Renal cortical epithelial cell (primary cell): ENCODE measurements at regions not wholly inside any gene's neighbourhood (a gene's known extent, or its start where the extent isn't known, plus 50 kb on each side); places are given as distances from the start of the nearest gene placed in this dataset.
"Not testable (repeated sequence)": the region's sequence is repeated elsewhere in the genome, so short reads cannot be mapped to it uniquely, and the experiment has no call there.

Source experiments
- DNase-seq: peaks from one replicate; pipeline ENCODE4 v3.0.0-alpha.2; 2011; ENCODE audit warnings: low read depth

GRCh38 chrX:40853004-40853815 is 117.9 kb upstream of the MED14 start:
- DNase-seq: no peak

GRCh38 chrX:40853816-40854123 is 118.4 kb upstream of the MED14 start:
- no peak for DNase-seq

GRCh38 chrX:40854242-40854641 is 118.9 kb upstream of the MED14 start:
- DNase-seq: no peak

- DNase-seq: peak; percentile 52
Observed at GRCh38 chrX:40855411-40855810, 120.1 kb upstream of the MED14 start.

GRCh38 chrX:40855932-40856515 is 120.7 kb upstream of the MED14 start:
- no peak for DNase-seq

GRCh38 chrX:40861952-40862554 is 126.7 kb upstream of the MED14 start:
- DNase-seq: not testable (repeated sequence)

GRCh38 chrX:40863260-40863659 is 127.9 kb upstream of the MED14 start:
- DNase-seq: not testable (repeated sequence)

GRCh38 chrX:40863671-40864070 is 128.3 kb upstream of the MED14 start:
- DNase-seq: no peak

- DNase-seq: peak; percentile 36
Observed at GRCh38 chrX:40864972-40865371, 129.6 kb upstream of the MED14 start.

GRCh38 chrX:40866893-40867292 is 131.6 kb upstream of the MED14 start:
- peak; percentile 54 for DNase-seq

GRCh38 chrX:40867352-40867751 is 132.0 kb upstream of the MED14 start:
- peak; percentile 85 for DNase-seq

GRCh38 chrX:40868868-40869267 is 133.5 kb upstream of the MED14 start:
- DNase-seq: no peak

- not testable (repeated sequence) for DNase-seq
Observed at GRCh38 chrX:40870982-40871381, 135.6 kb upstream of the MED14 start.

GRCh38 chrX:40871385-40872082 is 136.2 kb upstream of the MED14 start:
- DNase-seq: peak; percentile 74

- DNase-seq: no peak
Observed at GRCh38 chrX:40872351-40872750, 137.0 kb upstream of the MED14 start.

GRCh38 chrX:40875476-40875875 is 140.1 kb upstream of the MED14 start:
- DNase-seq: no peak

GRCh38 chrX:40877887-40878286 is 142.5 kb upstream of the MED14 start:
- DNase-seq: peak; percentile 29

GRCh38 chrX:40878766-40879165 is 143.4 kb upstream of the MED14 start:
- no peak for DNase-seq

- DNase-seq: not testable (repeated sequence)
Observed at GRCh38 chrX:40879172-40879571, 143.8 kb upstream of the MED14 start.

- DNase-seq: no peak
Observed at GRCh38 chrX:40880712-40881111, 145.4 kb upstream of the MED14 start.

- DNase-seq: no peak
Observed at GRCh38 chrX:40883021-40883619, 147.8 kb upstream of the MED14 start.

GRCh38 chrX:40885989-40886388 is 150.6 kb upstream of the MED14 start:
- DNase-seq: no peak
